NCI-H146 (cell line): ENCODE measurements at regions not wholly inside any gene's neighbourhood (a gene's known extent, or its start where the extent isn't known, plus 50 kb on each side); places are given as distances from the start of the nearest gene placed in this dataset.

Experiments
- DNase-seq: peaks from one replicate; lab custom pipeline; 2025; lab: John Stamatoyannopoulos, UW

DNA sequence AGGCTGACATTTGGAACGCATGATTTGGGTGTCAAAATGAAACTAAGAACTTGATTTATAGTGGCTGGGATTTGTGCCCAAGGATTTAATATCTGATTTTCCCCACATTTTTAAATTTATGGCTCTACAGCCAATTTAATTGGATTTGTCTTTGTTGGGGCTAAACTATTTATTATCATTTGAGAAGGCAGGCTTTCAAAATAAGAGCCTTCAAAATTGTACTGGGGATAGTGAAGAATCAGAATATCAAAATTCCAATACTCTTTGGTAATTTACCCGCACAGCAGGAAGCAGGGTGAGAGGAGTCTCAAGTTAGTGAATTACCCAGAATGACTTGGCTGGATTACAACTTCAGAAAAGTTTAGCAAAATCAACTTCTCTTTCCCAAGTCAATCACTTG is 278.1 kb downstream of the LRATD1 start:
- no peak for DNase-seq

DNA sequence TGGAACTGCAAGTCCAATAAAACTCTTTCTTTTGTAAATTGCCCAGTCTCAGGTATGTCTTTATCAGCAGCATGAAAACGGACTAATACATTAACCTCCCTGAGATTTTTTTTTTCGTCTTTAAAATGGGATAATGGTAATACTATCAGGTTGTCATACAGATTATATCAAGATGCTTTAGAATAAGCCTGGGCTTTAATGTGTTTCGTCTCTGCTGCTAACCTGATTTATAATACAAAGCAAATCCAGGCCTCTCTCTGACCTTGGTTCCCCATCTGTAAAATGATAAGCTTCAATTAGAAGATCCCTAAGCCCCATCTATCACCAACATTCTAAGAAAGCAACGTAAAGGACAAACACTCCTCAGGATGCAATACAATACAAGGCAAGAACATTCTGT is 283.5 kb downstream of the LRATD1 start:
- no peak for DNase-seq

DNA sequence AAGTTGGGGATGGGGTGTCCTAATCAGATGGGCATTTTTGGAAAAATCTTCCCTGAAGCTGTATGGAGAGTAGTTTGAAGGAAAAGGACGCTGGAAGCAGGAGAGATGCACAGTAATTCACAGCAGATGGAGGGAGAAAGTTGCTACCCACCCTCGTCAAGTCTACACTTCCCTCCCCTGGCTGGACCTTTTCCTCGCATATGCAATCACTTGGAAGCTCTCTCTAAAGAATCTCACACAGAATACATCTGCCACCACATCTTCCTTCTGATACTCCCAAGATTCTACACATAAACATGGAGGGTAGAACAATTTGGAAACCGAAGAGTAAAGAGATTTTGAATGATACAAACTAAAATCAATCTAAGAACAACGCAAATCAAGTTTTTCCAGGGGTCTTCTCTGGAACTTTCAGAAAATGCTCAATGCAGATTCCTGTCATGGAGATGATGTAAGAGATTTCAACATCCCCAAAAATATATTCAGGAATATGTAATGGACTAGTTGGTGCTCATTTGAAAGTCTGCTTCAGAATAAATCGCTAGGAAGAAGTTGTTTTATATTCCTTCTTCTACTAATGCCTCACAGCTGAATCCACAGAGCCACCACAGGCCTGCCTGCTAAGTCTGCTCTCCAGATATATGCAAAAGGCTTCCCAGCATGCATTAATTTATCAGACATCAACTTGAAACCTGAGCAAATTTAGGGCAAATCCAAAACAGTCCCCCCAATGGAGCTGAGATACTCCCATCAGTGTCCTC is 291.5 kb downstream of the LRATD1 start:
- DNase-seq: no peak

DNA sequence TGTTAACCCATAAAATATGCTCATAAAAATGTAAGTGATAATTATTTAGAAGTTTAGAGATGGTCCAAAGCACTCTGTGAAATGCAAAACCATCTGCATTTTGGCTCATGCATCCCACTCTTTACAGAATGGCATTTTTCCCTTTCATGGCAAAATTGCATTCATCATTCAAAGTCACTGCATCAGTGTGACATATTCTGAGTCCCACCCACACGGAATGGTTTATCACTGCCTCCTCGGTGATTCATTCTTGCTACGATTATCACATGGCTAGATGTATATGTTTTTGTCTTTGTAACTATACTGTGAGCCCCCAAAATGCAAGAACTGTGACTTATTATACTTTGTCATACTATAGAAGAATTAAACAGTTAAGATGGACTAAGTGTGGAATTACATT is 293.0 kb downstream of the LRATD1 start:
- no peak for DNase-seq

DNA sequence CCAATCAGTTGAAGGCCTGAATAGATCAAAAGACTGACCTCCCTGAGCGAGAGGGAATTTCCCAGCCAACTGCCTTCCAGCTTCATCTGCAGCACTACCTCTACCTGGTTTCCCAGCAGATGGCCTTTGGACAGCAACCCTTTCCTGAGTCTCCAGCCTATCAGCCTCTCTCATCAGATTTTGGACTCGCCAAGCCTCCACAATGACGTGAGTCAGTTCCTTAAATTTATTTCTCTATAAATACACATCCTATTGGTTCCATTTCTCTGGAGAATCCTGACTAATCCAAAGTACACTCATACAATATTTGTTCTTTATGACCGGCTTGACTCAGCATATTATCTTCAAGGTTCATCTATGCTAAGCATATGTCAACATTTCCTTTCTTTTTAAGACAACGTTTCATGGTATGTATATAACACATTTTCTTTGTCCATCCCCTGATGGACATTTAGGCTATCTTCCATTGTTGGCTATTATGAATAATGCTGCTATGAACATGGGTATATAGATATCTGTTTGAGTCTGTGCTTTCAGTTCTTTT is 294.6 kb downstream of the LRATD1 start:
- no peak for DNase-seq

DNA sequence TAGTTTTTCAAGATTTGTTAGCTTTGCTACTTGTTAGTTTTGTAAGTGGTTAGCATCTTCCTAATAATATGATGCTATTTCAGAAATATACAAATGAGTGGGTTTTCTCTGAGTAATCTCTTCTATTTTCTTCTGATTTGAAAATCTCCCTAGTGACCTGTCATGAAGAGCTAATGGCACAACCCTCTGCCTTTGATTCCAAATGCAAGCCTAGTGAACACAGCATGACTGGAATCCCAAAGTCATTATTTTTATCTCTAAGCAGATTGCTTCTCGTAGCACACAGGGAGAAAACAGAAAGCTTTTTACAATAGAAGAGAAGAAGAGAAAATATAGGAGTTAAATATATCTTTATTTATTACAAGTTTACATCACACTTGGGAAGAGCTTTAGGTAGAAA is 295.5 kb downstream of the LRATD1 start:
- DNase-seq: no peak

DNA sequence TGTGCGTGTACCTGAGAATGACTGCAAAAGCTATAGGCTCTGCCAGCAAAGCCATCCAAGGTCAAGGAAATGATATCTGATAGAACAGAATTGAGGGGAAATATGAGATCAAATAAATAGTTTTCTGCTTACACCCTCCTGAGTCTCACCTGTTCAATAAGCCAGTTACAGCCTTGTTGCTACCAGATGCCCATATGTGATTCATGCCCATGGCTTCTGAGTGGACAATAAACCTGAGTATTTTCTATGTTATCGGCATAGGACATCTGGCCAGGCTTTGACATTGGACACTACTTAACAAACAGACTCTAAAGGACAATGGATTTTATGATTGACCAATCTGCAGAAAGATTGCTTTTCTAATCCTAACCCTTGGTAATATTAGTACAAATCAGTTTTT is 297.9 kb downstream of the LRATD1 start:
- peak; percentile 59 for DNase-seq

DNA sequence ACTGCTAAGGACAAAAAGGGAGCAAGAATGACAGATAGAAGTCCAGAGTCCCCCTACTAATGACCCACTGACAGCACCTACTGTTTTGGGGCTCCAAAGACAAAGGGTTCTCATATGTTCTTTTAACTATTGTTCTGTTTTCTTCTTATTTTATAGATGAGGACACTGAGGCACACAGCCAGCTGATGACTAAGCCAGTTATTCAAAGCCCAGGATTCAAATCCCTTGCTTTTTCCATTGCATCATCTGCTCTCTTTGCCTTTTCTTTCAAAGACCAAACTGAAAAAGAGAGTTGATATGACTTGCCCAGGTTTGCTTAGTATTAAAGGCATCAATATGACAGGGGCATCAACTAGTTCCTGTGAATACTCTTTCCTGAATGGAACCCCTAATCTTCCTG is 299.8 kb downstream of the LRATD1 start:
- no peak for DNase-seq

DNA sequence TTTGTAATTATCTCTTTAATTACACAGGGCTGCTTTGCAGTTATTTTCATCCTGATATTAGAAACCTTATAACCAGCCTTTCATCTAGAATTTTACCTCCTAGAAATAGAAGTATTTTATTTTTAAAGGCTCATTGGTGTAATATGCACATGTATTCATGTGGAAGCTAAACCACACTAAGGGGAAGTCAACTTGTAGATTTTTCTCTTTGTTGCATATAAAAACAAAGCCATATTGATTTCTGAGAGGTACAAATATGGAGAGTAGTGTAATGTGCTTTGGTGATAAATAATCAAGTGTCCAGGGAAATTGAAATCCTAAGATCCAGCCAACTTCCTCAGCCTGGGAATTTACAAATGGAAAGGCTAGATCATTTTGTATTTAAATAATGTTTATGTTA is 301.2 kb downstream of the LRATD1 start:
- DNase-seq: no peak

DNA sequence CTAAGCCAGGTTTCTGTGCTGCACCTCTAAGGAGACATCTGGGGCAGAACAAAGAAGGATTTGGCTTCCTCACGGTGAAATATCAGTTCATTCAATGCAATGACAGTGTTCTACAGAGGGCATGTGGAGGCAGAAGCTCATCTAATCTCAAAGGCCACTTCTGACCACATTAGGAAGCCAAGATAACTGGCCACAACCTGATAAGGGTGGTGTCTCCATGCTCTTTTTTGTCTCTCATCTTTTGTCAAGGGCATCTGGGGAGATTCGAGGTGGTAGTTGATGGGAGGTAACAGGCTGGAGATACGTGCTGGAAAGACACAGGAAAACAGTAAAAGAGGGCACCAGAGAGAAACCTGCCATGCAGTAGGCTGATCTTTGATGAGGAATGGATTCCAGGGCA is 303.9 kb downstream of the LRATD1 start:
- no peak for DNase-seq

DNA sequence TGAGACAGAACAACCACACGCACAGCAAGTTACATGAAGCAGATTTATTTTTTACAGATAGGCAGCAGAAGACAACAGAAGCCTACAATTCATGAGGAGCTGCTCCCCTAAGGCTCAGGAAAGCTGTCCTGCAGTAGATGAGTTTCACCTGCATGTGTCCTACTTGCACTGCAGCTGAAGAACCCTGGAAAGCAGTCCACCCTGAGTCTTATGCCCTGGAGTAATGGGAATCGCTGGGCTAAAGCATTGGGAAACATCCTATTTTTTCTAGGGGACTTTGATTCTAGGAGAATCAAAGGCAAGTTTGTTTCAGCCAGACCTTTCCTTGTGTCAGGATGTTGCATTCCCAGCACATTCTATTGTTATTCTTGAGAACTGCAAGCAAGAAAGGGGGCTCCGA is 304.8 kb downstream of the LRATD1 start:
- no peak for DNase-seq

DNA sequence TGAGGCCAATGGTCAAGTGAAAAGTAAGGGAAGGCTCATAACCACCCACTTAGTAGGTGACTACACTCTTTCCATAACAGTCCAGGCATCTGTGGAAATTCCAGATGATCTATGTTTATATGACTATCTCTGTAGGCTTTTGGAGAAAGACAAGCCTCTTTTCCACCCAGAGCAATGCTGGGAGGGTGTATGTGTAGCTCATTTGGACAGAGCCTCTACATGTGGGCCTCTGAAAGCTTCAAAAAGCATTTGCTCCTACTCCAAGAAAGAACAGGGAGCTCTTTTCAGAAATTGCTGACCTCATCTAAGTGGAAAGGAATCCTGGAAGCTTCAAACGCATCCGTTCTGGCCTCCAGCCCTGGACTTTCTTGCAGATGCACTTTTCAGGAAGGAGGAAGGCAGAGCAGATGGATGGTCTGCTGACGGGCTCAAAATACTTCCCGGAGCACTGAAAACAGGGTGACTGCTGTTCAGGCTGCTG is 308.7 kb downstream of the LRATD1 start:
- no peak for DNase-seq

DNA sequence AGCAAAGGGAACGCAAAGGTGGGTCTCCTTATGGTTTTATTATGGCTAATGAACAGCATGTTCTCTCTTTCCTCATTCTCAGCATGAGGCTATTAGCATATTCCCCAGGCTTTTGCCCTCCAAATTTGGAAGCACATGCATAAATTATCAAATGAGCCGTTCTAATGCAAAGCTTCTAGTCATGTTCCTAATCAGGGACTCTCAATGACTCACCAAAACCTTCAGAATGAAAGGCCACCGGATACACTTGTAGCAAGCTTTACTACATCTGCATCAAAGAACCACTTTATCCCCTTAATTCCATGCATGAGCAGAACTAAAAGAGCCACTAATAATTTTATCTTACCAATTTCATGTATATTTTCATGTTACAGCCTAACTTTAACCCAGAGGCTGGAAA is 310.5 kb downstream of the LRATD1 start:
- DNase-seq: no peak

DNA sequence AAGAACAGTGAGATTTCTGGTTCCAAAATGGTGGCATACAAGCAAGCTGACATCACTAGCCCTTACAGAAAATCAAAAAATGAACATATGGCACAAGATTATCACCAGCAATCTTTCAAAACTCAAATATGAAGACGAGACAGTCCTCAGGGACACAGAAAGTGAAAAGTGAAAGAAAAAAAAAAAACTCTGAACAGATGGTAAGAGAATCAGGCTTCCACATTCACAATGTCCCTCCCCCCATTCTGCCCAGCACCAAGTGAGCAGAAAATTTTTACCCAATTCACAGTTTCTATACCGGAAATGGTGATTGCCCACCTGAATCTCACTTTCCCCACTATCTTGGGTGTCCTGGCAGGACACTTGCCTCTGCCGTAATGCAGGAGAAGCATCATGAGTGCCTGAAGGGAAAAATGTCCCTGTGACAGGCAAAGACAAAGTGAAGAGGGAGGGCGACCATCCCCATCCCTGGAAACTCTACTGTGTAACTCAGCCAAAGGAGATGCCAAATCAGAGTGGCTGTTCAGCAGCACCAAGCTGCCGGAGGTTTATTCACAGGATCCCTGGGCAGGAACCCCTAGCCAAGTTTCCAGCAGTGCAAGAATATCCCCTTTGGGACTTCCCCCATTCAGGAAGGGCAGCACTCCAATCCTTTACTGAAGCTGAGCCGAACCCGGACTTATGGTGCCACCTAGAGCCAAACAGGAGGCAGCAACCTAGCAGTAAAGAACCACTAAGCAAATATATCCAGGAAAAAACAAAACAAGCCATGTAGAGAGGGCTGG is 312.2 kb downstream of the LRATD1 start:
- peak; percentile 29 for DNase-seq

DNA sequence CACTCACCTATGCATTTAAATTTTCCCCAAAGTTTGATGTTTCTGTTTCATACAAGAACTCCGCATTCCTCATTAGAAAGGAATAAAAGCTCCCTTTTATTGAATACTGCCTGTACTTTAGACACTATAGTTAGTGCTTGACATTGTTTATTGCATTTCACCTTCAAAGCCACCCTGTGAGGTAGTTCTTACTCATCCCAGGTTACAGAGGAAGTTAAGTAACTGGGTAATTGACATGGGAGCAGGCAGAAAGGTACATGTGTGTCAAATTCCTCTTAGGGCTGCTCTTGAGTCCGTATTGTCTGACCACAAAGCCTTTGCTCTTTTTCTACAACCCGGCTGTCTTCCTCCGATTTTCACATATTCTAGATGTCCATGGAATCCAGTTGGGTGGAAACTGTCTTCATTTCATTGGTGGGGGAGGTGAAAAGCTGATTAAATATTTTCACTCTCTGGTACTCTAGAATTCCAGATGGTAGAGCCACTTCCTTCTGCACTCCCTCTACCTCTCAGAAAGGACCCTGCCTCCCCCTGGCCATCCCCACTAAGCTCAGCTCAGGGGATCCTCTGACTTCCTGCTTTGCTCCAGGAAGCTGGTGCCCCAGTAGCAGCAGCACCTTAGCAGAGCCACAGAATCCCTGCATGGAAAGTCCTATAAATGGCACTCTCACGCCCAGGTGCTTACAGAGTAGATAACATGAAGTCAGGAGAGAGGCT is 319.2 kb downstream of the LRATD1 start:
- peak; percentile 15 for DNase-seq

DNA sequence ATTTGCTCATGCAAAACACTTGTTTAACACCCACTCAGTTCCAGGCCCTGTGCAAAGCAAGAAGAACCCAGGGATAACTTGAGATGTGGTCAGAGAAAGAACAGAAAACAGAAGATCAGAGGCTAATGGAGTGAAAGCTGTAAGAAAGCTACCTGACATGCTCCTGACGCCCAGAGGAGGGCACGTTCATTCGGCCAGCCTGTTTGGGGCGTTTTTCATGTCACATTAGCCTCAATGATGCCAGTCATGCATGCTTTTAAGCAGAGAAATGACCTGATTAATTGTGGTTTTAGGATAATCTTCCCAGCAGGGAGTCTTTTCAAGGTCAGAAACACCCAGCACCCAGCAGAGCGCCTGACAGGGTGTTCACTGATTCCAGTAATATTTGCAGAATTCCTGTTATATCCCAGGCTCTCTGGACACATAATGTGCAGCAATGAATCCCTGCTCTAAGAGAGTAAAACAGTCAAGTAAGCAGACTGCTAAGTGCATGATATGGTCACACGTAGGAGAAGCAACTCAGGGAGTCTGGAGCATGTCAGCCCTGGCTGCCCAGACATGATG is 320.0 kb downstream of the LRATD1 start:
- peak; percentile 63 for DNase-seq

DNA sequence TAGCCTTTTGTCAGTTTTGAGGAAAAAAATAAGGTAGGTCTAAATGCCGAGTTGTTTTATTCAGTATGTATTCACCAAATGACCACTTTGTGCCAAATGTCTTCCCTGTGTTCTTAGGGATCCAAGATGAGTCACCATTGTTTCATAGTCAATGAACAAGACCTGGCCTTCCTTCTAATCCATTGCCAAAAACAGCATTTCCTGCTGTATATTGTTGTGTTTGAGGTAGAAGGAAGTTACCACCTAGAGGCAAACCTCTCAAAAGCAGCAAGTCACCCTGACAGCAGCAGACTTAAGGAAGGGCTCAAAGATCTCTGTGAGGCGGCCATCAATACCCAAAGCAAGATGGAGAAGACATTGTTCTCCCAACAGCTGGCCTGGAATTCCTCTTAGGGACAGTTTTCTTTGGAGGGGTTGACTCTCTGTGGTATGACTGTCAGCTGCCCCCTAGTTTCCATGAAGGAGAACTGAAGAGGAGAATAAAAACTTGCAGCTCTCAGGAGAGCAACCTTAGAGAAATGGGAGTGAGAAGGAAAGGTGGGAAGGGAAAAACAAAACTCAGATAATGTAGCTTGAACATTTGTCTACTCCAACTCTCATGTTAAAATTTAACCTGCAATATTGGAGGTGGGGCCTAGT is 328.3 kb downstream of the LRATD1 start:
- no peak for DNase-seq

DNA sequence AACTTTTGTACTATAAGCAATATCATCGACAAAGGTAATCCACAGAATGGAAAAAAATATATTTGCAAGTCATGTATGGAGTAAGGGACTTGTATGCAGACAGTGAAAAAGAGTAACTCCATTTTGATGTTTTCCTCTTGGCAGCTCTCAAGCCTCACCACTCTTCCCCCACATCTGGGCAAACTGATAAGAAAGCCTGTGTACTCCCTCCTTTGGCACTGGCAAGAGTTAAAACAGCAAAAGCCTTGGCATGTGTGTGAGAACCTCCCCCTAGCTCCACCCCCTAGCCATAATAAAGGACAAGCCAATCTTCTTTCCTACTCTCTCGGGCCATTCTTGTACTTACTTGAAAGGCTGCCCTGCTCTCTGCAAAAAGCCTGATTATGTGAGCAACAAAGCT is 335.2 kb downstream of the LRATD1 start:
- no peak for DNase-seq

DNA sequence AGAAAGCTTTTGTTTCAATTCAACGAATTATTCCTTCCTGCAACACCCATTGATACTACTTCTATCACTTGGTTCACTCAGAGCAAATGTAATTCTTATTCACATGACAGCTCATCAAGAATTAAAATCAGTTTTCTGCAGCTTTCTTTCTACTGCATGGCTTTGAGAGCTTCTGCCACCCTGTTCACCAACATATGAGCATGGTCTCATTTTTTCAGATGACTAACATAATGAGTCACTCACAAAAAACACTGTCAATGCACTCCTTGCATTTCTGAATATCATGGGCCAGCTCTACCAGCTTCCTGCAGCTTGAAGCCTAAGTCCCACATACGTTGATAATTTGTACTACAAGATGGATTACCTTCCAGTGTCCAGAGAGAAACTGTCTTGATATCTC is 342.9 kb downstream of the LRATD1 start:
- DNase-seq: no peak

DNA sequence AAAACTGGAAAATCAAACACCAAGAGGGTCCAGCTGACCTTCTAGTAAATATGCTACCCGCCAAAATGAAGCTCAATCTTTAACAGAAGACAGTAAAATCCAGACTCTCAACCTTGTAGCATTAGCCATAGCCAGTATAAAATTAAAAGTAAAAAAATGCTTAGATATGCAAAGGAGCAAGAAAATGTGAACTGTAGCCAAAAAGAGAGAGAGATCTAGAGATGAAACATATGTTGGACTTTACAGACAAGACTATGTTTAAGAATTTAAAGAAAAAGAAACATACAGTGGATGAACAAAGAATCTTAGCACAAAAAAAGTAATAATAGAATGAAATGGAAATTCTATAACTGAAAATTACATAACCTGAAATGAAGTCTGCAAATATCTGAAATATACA is 344.5 kb downstream of the LRATD1 start:
- no peak for DNase-seq

DNA sequence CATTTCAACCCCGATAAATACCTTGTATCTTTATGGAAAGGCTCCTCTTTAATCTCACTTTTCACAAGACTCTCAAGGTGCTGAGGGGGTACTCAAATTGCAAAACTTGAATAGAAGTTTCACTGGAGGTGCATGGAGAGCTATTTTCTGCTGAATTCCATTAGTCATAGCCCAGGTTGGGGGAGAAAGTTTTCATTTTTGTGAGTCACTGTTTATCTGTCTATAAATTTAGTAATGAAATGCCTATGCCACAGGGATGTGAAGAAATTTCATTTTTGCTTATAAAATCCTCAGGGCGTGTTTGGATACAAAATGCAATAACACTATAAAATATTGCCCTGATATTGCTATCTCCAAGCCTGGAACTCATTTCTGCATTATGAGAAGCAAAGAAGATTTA is 346.3 kb downstream of the LRATD1 start:
- DNase-seq: no peak

DNA sequence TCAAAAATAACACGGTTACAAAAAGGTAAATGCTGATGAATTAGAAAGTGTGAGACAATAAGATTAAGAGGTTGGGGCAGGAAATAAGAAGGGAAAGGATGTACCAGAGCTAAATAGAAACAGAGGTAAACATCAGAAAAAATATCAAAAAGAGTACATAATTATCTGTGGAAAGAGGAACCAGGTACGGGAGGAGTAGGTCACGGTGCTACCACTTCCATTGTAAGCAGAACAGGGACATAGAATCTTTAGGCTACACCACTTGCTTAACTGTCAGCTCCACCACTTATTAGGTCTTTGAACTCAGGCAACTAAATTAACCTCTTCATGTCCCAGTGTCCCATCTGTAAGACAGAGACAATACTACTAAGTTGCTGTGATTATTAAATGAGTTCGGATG is 350.3 kb downstream of the LRATD1 start:
- no peak for DNase-seq
